ENCODE measurements at regions not wholly inside any gene's neighbourhood (a gene's known extent, or its start where the extent isn't known, plus 50 kb on each side); places are given as distances from the start of the nearest gene placed in this dataset.

- TF ChIP-seq CTCF (IDR thresholded peaks at IDR 0.05) = no peak
- intact Hi-C loops (cut with DNase I, micrococcal nuclease) = no loop called here
- Histone ChIP-seq H3K36me3 (ENCODE audit: low read depth) (no peaks in the 10 kb centered on the region), H3K9me3 (no peaks in the 10 kb centered on the region), H3K4me1 (ENCODE audit: low read depth) (no peaks in the 10 kb centered on the region), H3K4me3 (no peak overlapping the region)
- no peak for ATAC-seq
- DNase-seq = no peak
Measured at GRCh38 chr7:113730309-113730955, 188.4 kb downstream of the PPP1R3A start.

- ATAC-seq (no peak), DNase-seq (no peak)
- no peak for TF ChIP-seq CTCF (IDR thresholded peaks at IDR 0.05)
- H3K9me3 ChIP-seq = no peaks in the 10 kb centered on the region
- H3K4me3 ChIP-seq = no peak overlapping the region
- intact Hi-C loops (cut with DNase I, micrococcal nuclease) = no loop called here
- H3K4me1 ChIP-seq (ENCODE audit: low read depth) = no peaks in the 10 kb centered on the region
- H3K36me3 ChIP-seq (ENCODE audit: low read depth) = no peaks in the 10 kb centered on the region
Measured at GRCh38 chr7:113727486-113727885, 191.3 kb downstream of the PPP1R3A start.

GRCh38 chr7:113722006-113722405 lies 196.8 kb downstream of the PPP1R3A start:
- no peak for TF ChIP-seq CTCF (IDR thresholded peaks at IDR 0.05)
- Histone ChIP-seq H3K36me3 (ENCODE audit: low read depth) (no peaks in the 10 kb centered on the region), H3K4me1 (ENCODE audit: low read depth) (no peaks in the 10 kb centered on the region), H3K9me3 (no peaks in the 10 kb centered on the region), H3K4me3 (no peak overlapping the region)
- DNase-seq (no peak), ATAC-seq (no peak)
- intact Hi-C loops (cut with DNase I, micrococcal nuclease) = no loop called here

- TF ChIP-seq CTCF (IDR thresholded peaks at IDR 0.05) = no peak
- no peaks in the 10 kb centered on the region for H3K4me1 ChIP-seq (ENCODE audit: low read depth)
- DNase-seq (no peak), ATAC-seq (no peak)
- no peaks in the 10 kb centered on the region for H3K9me3 ChIP-seq
- H3K4me3 ChIP-seq = no peak overlapping the region
- H3K36me3 ChIP-seq (ENCODE audit: low read depth) = no peaks in the 10 kb centered on the region
- intact Hi-C loops (cut with DNase I, micrococcal nuclease) = no loop called here
Measured at GRCh38 chr7:113717739-113718138, 201.1 kb downstream of the PPP1R3A start.

- Histone ChIP-seq H3K36me3 (ENCODE audit: low read depth) (no peaks in the 10 kb centered on the region), H3K4me3 (no peak overlapping the region), H3K9me3 (no peaks in the 10 kb centered on the region), H3K4me1 (ENCODE audit: low read depth) (no peaks in the 10 kb centered on the region)
- intact Hi-C loops (cut with DNase I, micrococcal nuclease) = no loop called here
- ATAC-seq = no peak
- no peak for TF ChIP-seq CTCF (IDR thresholded peaks at IDR 0.05)
- no peak for DNase-seq
Measured at GRCh38 chr7:113715981-113716856, 202.6 kb downstream of the PPP1R3A start.
